IMR-90 (cell line): ENCODE measurements at regions not wholly inside any gene's neighbourhood (a gene's known extent, or its start where the extent isn't known, plus 50 kb on each side); places are given as distances from the start of the nearest gene placed in this dataset.
A peak's percentile ranks its signal among the peaks of the same experiment; 100 is the strongest.
"Not testable (repeated sequence)": the region's sequence is repeated elsewhere in the genome, so short reads cannot be mapped to it uniquely, and the experiment has no call there.

ENCODE experiments used
- ATAC-seq: fragments of 200-7000 bp; cut with Tn5 transposase; 2 replicates; pipeline ENCODE4 v1.9.1; 2020; ENCODE audit warnings: low read depth, mild to moderate bottlenecking, moderate library complexity
- BruUV-seq: library from RNA; stranded (reverse); fragments of 400-500 nt; replicated peaks from 2 replicates; lab custom pipeline; 2021; lab: Mats Ljungman, UMichigan
- CTCF ChIA-PET: fragments of 300-600 bp; formaldehyde crosslinking; extraction: SDS; loops from one replicate; lab custom pipeline; 2021; ENCODE audit warnings: antibody characterized with exemption; lab: Yijun Ruan, JAX
- POLR2A ChIA-PET: fragments of 300-600 bp; sonication (Branson Sonifier 250); formaldehyde crosslinking; loops from one replicate; lab custom pipeline; 2022; ENCODE audit warnings: antibody characterized with exemption; ENCODE audit not compliant: unreplicated experiment; lab: Charles Lee
- DNase-seq: peaks from one replicate; pipeline ENCODE4 v3.0.0; 2013
- H2AFZ ChIP-seq: replicated peaks from 2 replicates; pipeline ENCODE3; 2013; ENCODE audit warnings: low read length, mild to moderate bottlenecking; ENCODE audit not compliant: poor library complexity
- H2AK5ac ChIP-seq: 2 replicates; pipeline ENCODE4 v1.6.1; 2013; ENCODE audit warnings: low read depth, low read length, inconsistent platforms
- H2AK9ac ChIP-seq: replicated peaks from 2 replicates; pipeline ENCODE3; 2013; ENCODE audit warnings: mild to moderate bottlenecking, low read depth, low read length, moderate library complexity; ENCODE audit not compliant: poor library complexity
- H2BK120ac ChIP-seq: 2 replicates; pipeline ENCODE4 v1.6.1; 2013; ENCODE audit warnings: low read depth, low read length, inconsistent platforms
- H2BK15ac ChIP-seq: 3 replicates; pipeline ENCODE4 v1.6.1; 2013; ENCODE audit warnings: low read depth, low read length, inconsistent platforms
- H2BK20ac ChIP-seq: 2 replicates; pipeline ENCODE4 v1.6.1; 2013; ENCODE audit warnings: low read depth, mild to moderate bottlenecking, inconsistent platforms, low read length, moderate library complexity
- H2BK5ac ChIP-seq: 2 replicates; pipeline ENCODE4 v1.6.1; 2013; ENCODE audit warnings: mild to moderate bottlenecking, low read depth, low read length, inconsistent platforms; ENCODE audit not compliant: poor library complexity, severe bottlenecking
- H3K14ac ChIP-seq: replicated peaks from 2 replicates; pipeline ENCODE4 v1.6.1; 2013; ENCODE audit warnings: low read depth, low read length, inconsistent platforms
- H3K18ac ChIP-seq: 2 replicates; pipeline ENCODE4 v1.6.1; 2013; ENCODE audit warnings: low read depth, low read length, control low read depth
- H3K23ac ChIP-seq: 2 replicates; pipeline ENCODE4 v1.6.1; 2013; ENCODE audit warnings: low read depth, low read length, inconsistent platforms
- H3K27ac ChIP-seq: 2 replicates; pipeline ENCODE4 v1.5.1; 2013; ENCODE audit warnings: mild to moderate bottlenecking, control low read depth, low read length; ENCODE audit not compliant: insufficient read depth
- H3K27me3 ChIP-seq: 2 replicates; pipeline ENCODE4 v1.6.1; 2013; ENCODE audit warnings: low read length; ENCODE audit not compliant: control insufficient read depth, insufficient read depth
- H3K36me3 ChIP-seq: 2 replicates; pipeline ENCODE4 v1.6.1; 2013; ENCODE audit warnings: low read length, mixed read lengths; ENCODE audit not compliant: control insufficient read depth, insufficient read depth
- H3K4ac ChIP-seq: 2 replicates; pipeline ENCODE4 v1.6.1; 2013; ENCODE audit warnings: low read depth, low read length, inconsistent platforms
- H3K4me1 ChIP-seq: 2 replicates; pipeline ENCODE4 v1.6.1; 2013; ENCODE audit warnings: low read length, mixed read lengths; ENCODE audit not compliant: control insufficient read depth, insufficient read depth
- H3K4me2 ChIP-seq: 2 replicates; pipeline ENCODE4 v1.6.1; 2013; ENCODE audit warnings: low read depth, mild to moderate bottlenecking, control low read depth, low read length, moderate library complexity
- H3K4me3 ChIP-seq: 2 replicates; pipeline ENCODE4 v1.5.1; 2013; ENCODE audit warnings: low read depth, mild to moderate bottlenecking, control low read depth, low read length, moderate library complexity; ENCODE audit not compliant: insufficient read depth
- H3K56ac ChIP-seq: 2 replicates; pipeline ENCODE4 v1.6.1; 2013; ENCODE audit warnings: low read length, inconsistent platforms; ENCODE audit not compliant: insufficient read depth; ENCODE audit errors: extremely low read depth
- H3K79me1 ChIP-seq, 2 experiments: 2 replicates each; pipeline ENCODE4 v1.6.1; 2013; ENCODE audit warnings: low read length in 2 of 2, inconsistent platforms in 1 of 2, low read depth in 1 of 2
- H3K9ac ChIP-seq: 2 replicates; pipeline ENCODE4 v1.6.1; 2013; ENCODE audit warnings: low read depth, low read length, control low read depth
- H3K9me1 ChIP-seq: 2 replicates; pipeline ENCODE4 v1.6.1; 2013; ENCODE audit warnings: low read length, inconsistent platforms; ENCODE audit not compliant: insufficient read depth
- H3K9me3 ChIP-seq: 2 replicates; pipeline ENCODE4 v1.6.1; 2013; ENCODE audit warnings: low read length; ENCODE audit not compliant: control insufficient read depth, insufficient read depth
- H4K20me1 ChIP-seq: 2 replicates; pipeline ENCODE4 v1.6.1; 2013; ENCODE audit warnings: low read length, inconsistent platforms; ENCODE audit not compliant: insufficient read depth
- H4K5ac ChIP-seq: 2 replicates; pipeline ENCODE4 v1.6.1; 2013; ENCODE audit warnings: mild to moderate bottlenecking, low read depth, low read length, control low read depth
- H4K8ac ChIP-seq, 2 experiments: 2 replicates each; pipeline ENCODE4 v1.6.1; 2013; ENCODE audit warnings: low read depth in 2 of 2, low read length in 2 of 2, control low read depth in 1 of 2, inconsistent platforms in 1 of 2
- H4K91ac ChIP-seq: 2 replicates; pipeline ENCODE4 v1.6.1; 2013; ENCODE audit warnings: low read depth, low read length, inconsistent platforms; ENCODE audit not compliant: insufficient read depth
- BHLHE40 ChIP-seq: fragments of 150-350 bp; IDR thresholded peaks from 2 replicates; pipeline ENCODE4 v1.6.1; 2016; ENCODE audit warnings: mild to moderate bottlenecking, low read depth, low read length
- FOS ChIP-seq: fragments of 150-350 bp; IDR thresholded peaks from 2 replicates; pipeline ENCODE4 v1.6.1; 2016; ENCODE audit warnings: low read depth, low read length
- MAFK ChIP-seq: IDR thresholded peaks from 2 replicates; pipeline ENCODE4 v1.6.1; 2012; ENCODE audit warnings: low read depth, low read length, improper control_type of control experiment
- WGBS, 2 experiments: methylation state at CpG; one replicate each; pipeline versions ENCODE4 v1.1.5 to v1.1.7; 2013; ENCODE audit warnings: missing lambda C conversion rate in 2 of 2; ENCODE audit not compliant: insufficient read length in 1 of 2; ENCODE audit errors: extremely low coverage in 2 of 2; 5-methylcytosine and 5-hydroxymethylcytosine counted together
- dilution Hi-C: fragments of 300-500 bp; cut with HindIII; formaldehyde crosslinking; loops from one replicate; pipeline ENCODE4 v1.14.3; 2018; ENCODE audit warnings: low sequenced_read_pairs; ENCODE audit not compliant: unreplicated experiment
- in situ Hi-C: fragments of 300-500 bp; cut with MboI; formaldehyde crosslinking; loops from 3 replicates; pipeline ENCODE4 v1.14.3; 2019; ENCODE audit warnings: low sequenced_read_pairs, inconsistent platforms, mixed read lengths
- intact Hi-C: fragments of 100-400 bp; cut with micrococcal nuclease; formaldehyde crosslinking; loops from 2 replicates; pipeline ENCODE4 v1.10.0; 2022

GRCh38 chr2:234555161-234555560 is 58.3 kb upstream of the ARL4C start:
- dilution Hi-C loops (loop anchor here (25.0 kb wide), 1 partner anchor 557 kb away; no protein-coding TSS in a partner anchor), in situ Hi-C loops (loop anchor here (5.0 to 10.0 kb wide), 3 partner anchors 77 to 410 kb away; no protein-coding TSS in a partner anchor), intact Hi-C loops (no loop called here)
- TF ChIP-seq MAFK (no peak), BHLHE40 (no peak), FOS (no peak)
- Histone ChIP-seq H3K14ac (peak overlapping the region; percentile 58; the same call in 1 of the 2 replicates), H3K27ac (no peak overlapping the region), H2BK15ac (0 out of 3 replicates have a peak overlapping the region, but pooled peaks have one; percentile 29), H3K4me2 (no peak overlapping the region), H4K91ac (peak overlapping the region; percentile 30; the same call in 1 of the 2 replicates), H4K20me1 (no peaks in the 10 kb centered on the region; the same call in 1 of the 2 replicates), H3K4me1 (peaks cover 9% of the 10 kb centered on the region), H4K8ac (no peak overlapping the region), H2BK120ac (peak overlapping the region; percentile 55), H2BK5ac (no peak overlapping the region), H2AFZ (no peak overlapping the region), H3K9me1 (peaks cover 12% of the 10 kb centered on the region), H2AK5ac (peak overlapping the region; percentile 53; the same call in 1 of the 2 replicates), H3K9me3 (peaks cover 2% of the 10 kb centered on the region; the same call in 1 of the 2 replicates), H3K23ac (no peak overlapping the region), H3K27me3 (no peaks in the 10 kb centered on the region; the same call in 1 of the 2 replicates), H3K36me3 (no peaks in the 10 kb centered on the region), H3K9ac (no peak overlapping the region), H2BK20ac (peak overlapping the region; percentile 79; the same call in 1 of the 2 replicates), H4K5ac (no peak overlapping the region), H3K4ac (peak overlapping the region; percentile 53; the same call in 1 of the 2 replicates), H3K4me3 (no peak overlapping the region), H2AK9ac (no peak overlapping the region), H3K56ac (no peak overlapping the region), H3K18ac (no peak overlapping the region; the same call in 1 of the 2 replicates), H3K79me1 (peaks cover 0 to 10% of the 10 kb centered on the region in 2 experiments; a peak in 1 of 4 replicates)
- ATAC-seq, result no peak
- CTCF ChIA-PET, result interaction anchor here (0.7 kb wide), 1 partner anchor 40 kb away, joined by 3 read pairs; no protein-coding TSS in a partner anchor
- POLR2A ChIA-PET, result no interaction called here
- DNase-seq, result no peak
- no TSS peak for BruUV-seq

- H3K9ac ChIP-seq, H2BK5ac ChIP-seq, ATAC-seq, H3K18ac ChIP-seq, H4K91ac ChIP-seq, H3K27ac ChIP-seq, H3K79me1 ChIP-seq, CTCF ChIA-PET, H3K56ac ChIP-seq, H3K9me3 ChIP-seq, H2AK9ac ChIP-seq, H4K5ac ChIP-seq, H3K4me2 ChIP-seq, H3K27me3 ChIP-seq, H3K23ac ChIP-seq, H4K8ac ChIP-seq, H3K4me3 ChIP-seq, BruUV-seq, H3K4me1 ChIP-seq, DNase-seq, H3K36me3 ChIP-seq, H2AFZ ChIP-seq, H3K14ac ChIP-seq, H4K20me1 ChIP-seq, POLR2A ChIA-PET, H2BK20ac ChIP-seq: not testable (repeated sequence)
- 100% methylated on average over 10 of the region's 15 CpGs; no CpG with 5 or more reads in 1 of the 2 experiments for WGBS, 2 experiments
- peaks cover 12% of the 10 kb centered on the region for H3K9me1 ChIP-seq
- intact Hi-C loops (loop anchor here (5.0 kb wide), 4 partner anchors 124 to 1029 kb away; partner anchors contain the start of gene AGAP1), dilution Hi-C loops (loop anchor here (25.0 kb wide), 1 partner anchor 559 kb away; no protein-coding TSS in a partner anchor), in situ Hi-C loops (loop anchor here (5.0 to 10.0 kb wide), 3 partner anchors 332 to 554 kb away; no protein-coding TSS in a partner anchor)
- peak overlapping the region; percentile 34; the same call in 1 of the 2 replicates for H2BK120ac ChIP-seq
- H3K4ac ChIP-seq, result 0 out of 2 replicates have a peak overlapping the region, but pooled peaks have one; percentile 51
- H2BK15ac ChIP-seq, result 0 out of 3 replicates have a peak overlapping the region, but pooled peaks have one; percentile 38
- peak overlapping the region; percentile 45 for H2AK5ac ChIP-seq
Observed at GRCh38 chr2:234553223-234553622, 56.3 kb upstream of the ARL4C start.
